Gastrocnemius medialis (tissue), 4 donors: ENCODE measurements at regions not wholly inside any gene's neighbourhood (a gene's known extent, or its start where the extent isn't known, plus 50 kb on each side); places are given as distances from the start of the nearest gene placed in this dataset.

Source experiments
- CTCF ChIP-seq, 5 experiments: fragments of 450-650 bp in 3 of 5; fragments of 200-600 bp in 2 of 5; sonication (generic) in 2 of 5; IDR thresholded peaks in 4 of 5; conservative IDR thresholded peaks in 1 of 5; 1 replicate in 4 of 5; 2 replicates in 1 of 5; pipeline ENCODE4 v1.5.1; 2016 to 2019; ENCODE audit warnings: antibody characterized with exemption in 5 of 5, mild to moderate bottlenecking in 3 of 5, moderate library complexity in 3 of 5
- POLR2A ChIP-seq, 2 donors: fragments of 450-650 bp; IDR thresholded peaks; one replicate each; pipeline ENCODE4 v1.6.1; 2017; ENCODE audit warnings: antibody characterized with exemption in 2 of 2, mild to moderate bottlenecking in 2 of 2, moderate library complexity in 2 of 2

GRCh38 chr6:1188199-1188598 is 123.7 kb upstream of the FOXQ1 start:
- TF ChIP-seq CTCF (IDR thresholded peaks at IDR 0.05 in 4 of 5, conservative IDR thresholded peaks at IDR 0.05 in 1 of 5) (no peak), POLR2A (IDR thresholded peaks at IDR 0.05) (no peak)
